Naive thymus-derived CD4-positive, alpha-beta T cell (primary cell): ENCODE measurements at regions not wholly inside any gene's neighbourhood (a gene's known extent, or its start where the extent isn't known, plus 50 kb on each side); places are given as distances from the start of the nearest gene placed in this dataset.

ENCODE experiments used
- ATAC-seq: fragments of 150-1000 bp; cut with Tn5 transposase; 2 replicates; pipeline ENCODE4 v1.10.0; 2021; ENCODE audit warnings: mild to moderate bottlenecking, moderate library complexity
- CTCF ChIA-PET: fragments of 350-600 bp; sonication (Branson Sonifier 250); formaldehyde crosslinking; loops from one replicate; lab custom pipeline; 2021; ENCODE audit warnings: antibody characterized with exemption; lab: Charles Lee
- POLR2A ChIA-PET: fragments of 350-600 bp; sonication (Branson Sonifier 250); formaldehyde crosslinking; loops from one replicate; lab custom pipeline; 2021; ENCODE audit warnings: antibody characterized with exemption, inconsistent platforms; lab: Charles Lee
- DNase-seq, 9 donors: peaks; one replicate each; pipeline versions ENCODE4 v3.0.0 to v3.0.0-alpha.2; 2020 to 2022; ENCODE audit warnings: mixed read lengths in 1 of 9
- H3K27ac ChIP-seq: one replicate; pipeline ENCODE4 v1.7.0; 2013; ENCODE audit warnings: mild to moderate bottlenecking, low read depth, low read length, moderate library complexity
- H3K27me3 ChIP-seq, 2 donors: one replicate each; pipeline ENCODE4 v1.7.0; 2013; ENCODE audit warnings: low read length in 2 of 2, mild to moderate bottlenecking in 2 of 2, moderate library complexity in 2 of 2; ENCODE audit not compliant: control insufficient read depth in 2 of 2, insufficient read depth in 2 of 2
- H3K36me3 ChIP-seq, 3 experiments: 1 replicate in 2 of 3; 2 replicates in 1 of 3; pipeline ENCODE4 v1.7.0; 2013; ENCODE audit warnings: low read length in 3 of 3, mild to moderate bottlenecking in 3 of 3, moderate library complexity in 1 of 3; ENCODE audit not compliant: insufficient read depth in 3 of 3, control insufficient read depth in 2 of 3
- H3K4me1 ChIP-seq, 2 donors: one replicate each; pipeline ENCODE4 v1.7.0; 2013; ENCODE audit warnings: low read length in 2 of 2, mild to moderate bottlenecking in 2 of 2, moderate library complexity in 1 of 2; ENCODE audit not compliant: control insufficient read depth in 2 of 2, insufficient read depth in 2 of 2
- H3K4me3 ChIP-seq: 2 replicates; pipeline ENCODE4 v1.7.0; 2013; ENCODE audit warnings: mild to moderate bottlenecking, low read length
- H3K9me3 ChIP-seq, 3 experiments: 1 replicate in 2 of 3; 2 replicates in 1 of 3; pipeline ENCODE4 v1.7.0; 2013; ENCODE audit warnings: low read length in 3 of 3; ENCODE audit not compliant: control insufficient read depth in 2 of 3
- H3K27ac Mint-ChIP-seq, 9 donors: one replicate each; pipeline ENCODE4 v1.8.0; 2020 to 2022; ENCODE audit warnings: mixed read lengths in 9 of 9, mild to moderate bottlenecking in 8 of 9, moderate library complexity in 5 of 9, inconsistent platforms in 2 of 9
- H3K27me3 Mint-ChIP-seq, 5 donors: one replicate each; pipeline ENCODE4 v1.8.0; 2021 to 2022; ENCODE audit warnings: mixed read lengths in 5 of 5, mild to moderate bottlenecking in 1 of 5
- H3K36me3 Mint-ChIP-seq, 5 donors: one replicate each; pipeline ENCODE4 v1.8.0; 2020 to 2022; ENCODE audit warnings: mixed read lengths in 5 of 5, mild to moderate bottlenecking in 3 of 5, inconsistent platforms in 1 of 5
- H3K4me1 Mint-ChIP-seq, 7 donors: one replicate each; pipeline ENCODE4 v1.8.0; 2020 to 2022; ENCODE audit warnings: mixed read lengths in 7 of 7, mild to moderate bottlenecking in 3 of 7, inconsistent platforms in 1 of 7
- H3K4me3 Mint-ChIP-seq, 10 donors: one replicate each; pipeline ENCODE4 v1.8.0; 2020 to 2022; ENCODE audit warnings: mild to moderate bottlenecking in 10 of 10, mixed read lengths in 10 of 10, moderate library complexity in 6 of 10, inconsistent platforms in 2 of 10
- H3K9me3 Mint-ChIP-seq, 11 donors: one replicate each; pipeline ENCODE4 v1.8.0; 2020 to 2022; ENCODE audit warnings: mixed read lengths in 11 of 11, mild to moderate bottlenecking in 4 of 11, inconsistent platforms in 1 of 11, moderate library complexity in 1 of 11
- intact Hi-C, 2 donors: fragments of 100-400 bp; cut with micrococcal nuclease; formaldehyde crosslinking; loops; one replicate each; pipeline ENCODE4 v1.15.1; 2023

GRCh38 chr4:81348086-81348777 lies 123.5 kb downstream of the RASGEF1B start:
- Histone ChIP-seq H3K27ac (no peak overlapping the region), H3K36me3 (no peaks in the 10 kb centered on the region), H3K27me3 (no peaks in the 10 kb centered on the region), H3K4me1 (no peaks in the 10 kb centered on the region), H3K4me3 (no peak overlapping the region), H3K9me3 (no peaks in the 10 kb centered on the region)
- ChIA-PET POLR2A (no interaction called here), CTCF (interaction anchor here (0.7 kb wide), 1 partner anchor 10 kb away, joined by 3 read pairs; no protein-coding TSS in a partner anchor)
- ATAC-seq (no peak), DNase-seq (no peak)
- H3K27me3 Mint-ChIP-seq: peaks cover 0 to 22% (median 16%) of the 10 kb centered on the region in 5 donors
- no peak overlapping the region for H3K27ac Mint-ChIP-seq
- intact Hi-C loops: no loop called here
- H3K4me1 Mint-ChIP-seq: peaks cover 0 to 2% (median 0%) of the 10 kb centered on the region in 7 donors
- peaks cover 0 to 2% (median 0%) of the 10 kb centered on the region in 11 donors for H3K9me3 Mint-ChIP-seq
- peaks cover 0 to 3% (median 0%) of the 10 kb centered on the region in 5 donors for H3K36me3 Mint-ChIP-seq
- H3K4me3 Mint-ChIP-seq: no peak overlapping the region

- intact Hi-C loops: no loop called here
- ATAC-seq (no peak), DNase-seq (no peak)
- no peaks in the 10 kb centered on the region for H3K4me1 ChIP-seq
- H3K9me3 Mint-ChIP-seq: peaks cover 0 to 7% (median 0%) of the 10 kb centered on the region in 11 donors
- ChIA-PET CTCF (interaction anchor here (0.6 kb wide), 1 partner anchor 9 kb away, joined by 3 read pairs; no protein-coding TSS in a partner anchor), POLR2A (no interaction called here)
- H3K36me3 Mint-ChIP-seq: peaks cover 0 to 3% (median 0%) of the 10 kb centered on the region in 5 donors
- H3K27ac ChIP-seq: no peak overlapping the region
- no peak overlapping the region for H3K4me3 Mint-ChIP-seq
- H3K27me3 Mint-ChIP-seq: peaks cover 0 to 25% (median 7%) of the 10 kb centered on the region in 5 donors
- H3K27ac Mint-ChIP-seq: no peak overlapping the region
- H3K36me3 ChIP-seq: no peaks in the 10 kb centered on the region
- H3K4me1 Mint-ChIP-seq: peaks cover 0 to 2% (median 0%) of the 10 kb centered on the region in 7 donors
- no peaks in the 10 kb centered on the region for H3K27me3 ChIP-seq
- no peaks in the 10 kb centered on the region for H3K9me3 ChIP-seq
- H3K4me3 ChIP-seq: no peak overlapping the region
Measured at GRCh38 chr4:81346719-81347118, 125.0 kb downstream of the RASGEF1B start.

GRCh38 chr4:81343536-81343935 lies 128.2 kb downstream of the RASGEF1B start:
- Mint-ChIP-seq H3K9me3 (peaks cover 0 to 12% (median 0%) of the 10 kb centered on the region in 11 donors), H3K27ac (no peak overlapping the region), H3K36me3 (peaks cover 0 to 3% (median 0%) of the 10 kb centered on the region in 5 donors), H3K4me1 (no peaks in the 10 kb centered on the region), H3K4me3 (no peak overlapping the region), H3K27me3 (peaks cover 0 to 28% (median 7%) of the 10 kb centered on the region in 5 donors)
- ATAC-seq (no peak), DNase-seq (no peak)
- H3K4me3 ChIP-seq: no peak overlapping the region
- intact Hi-C loops: no loop called here
- CTCF ChIA-PET: no interaction called here
- no peaks in the 10 kb centered on the region for H3K9me3 ChIP-seq
- H3K27ac ChIP-seq: no peak overlapping the region
- H3K27me3 ChIP-seq: no peaks in the 10 kb centered on the region
- H3K4me1 ChIP-seq: no peaks in the 10 kb centered on the region
- POLR2A ChIA-PET: no interaction called here
- H3K36me3 ChIP-seq: no peaks in the 10 kb centered on the region

GRCh38 chr4:81343046-81343445 lies 128.0 kb upstream of the PRKG2 start:
- CTCF ChIA-PET: no interaction called here
- no peak for ATAC-seq

GRCh38 chr4:81337211-81337610 lies 122.2 kb upstream of the PRKG2 start:
- POLR2A ChIA-PET: no interaction called here
- Mint-ChIP-seq H3K4me3 (no peak overlapping the region), H3K4me1 (no peaks in the 10 kb centered on the region)

More at GRCh38 chr4:81343046-81343445, 128.0 kb upstream of the PRKG2 start:
- no peak overlapping the region for H3K4me3 ChIP-seq
- H3K27me3 ChIP-seq: no peaks in the 10 kb centered on the region
- no peak for DNase-seq
- POLR2A ChIA-PET: no interaction called here
- Mint-ChIP-seq H3K9me3 (peaks cover 0 to 12% (median 0%) of the 10 kb centered on the region in 11 donors), H3K4me3 (no peak overlapping the region), H3K36me3 (peaks cover 0 to 3% (median 0%) of the 10 kb centered on the region in 5 donors), H3K4me1 (no peaks in the 10 kb centered on the region), H3K27ac (no peak overlapping the region), H3K27me3 (peaks cover 0 to 28% (median 7%) of the 10 kb centered on the region in 5 donors)
- H3K36me3 ChIP-seq: no peaks in the 10 kb centered on the region
- no peak overlapping the region for H3K27ac ChIP-seq
- H3K9me3 ChIP-seq: no peaks in the 10 kb centered on the region
- no peaks in the 10 kb centered on the region for H3K4me1 ChIP-seq
- intact Hi-C loops: no loop called here

GRCh38 chr4:81335122-81335912 lies 120.3 kb upstream of the PRKG2 start:
- no peak for ATAC-seq
- H3K4me3 Mint-ChIP-seq: no peak overlapping the region
- H3K27me3 Mint-ChIP-seq: peaks cover 0 to 4% (median 0%) of the 10 kb centered on the region in 5 donors
- intact Hi-C loops: no loop called here
- no peaks in the 10 kb centered on the region for H3K27me3 ChIP-seq
- no peaks in the 10 kb centered on the region for H3K9me3 ChIP-seq
- no peaks in the 10 kb centered on the region for H3K4me1 ChIP-seq
- H3K4me3 ChIP-seq: no peak overlapping the region
- POLR2A ChIA-PET: no interaction called here
- H3K27ac Mint-ChIP-seq: no peak overlapping the region
- DNase-seq: no peak
- no peaks in the 10 kb centered on the region for H3K4me1 Mint-ChIP-seq
- no peak overlapping the region for H3K27ac ChIP-seq
- no peaks in the 10 kb centered on the region for H3K36me3 Mint-ChIP-seq
- H3K9me3 Mint-ChIP-seq: peaks cover 0 to 6% (median 0%) of the 10 kb centered on the region in 11 donors
- CTCF ChIA-PET: interaction anchor here (1.4 kb wide), 1 partner anchor 17 kb away, joined by 3 read pairs; no protein-coding TSS in a partner anchor
- no peaks in the 10 kb centered on the region for H3K36me3 ChIP-seq

More at GRCh38 chr4:81337211-81337610, 122.2 kb upstream of the PRKG2 start:
- H3K4me1 ChIP-seq: no peaks in the 10 kb centered on the region
- H3K9me3 ChIP-seq: no peaks in the 10 kb centered on the region
- no peaks in the 10 kb centered on the region for H3K27me3 ChIP-seq
- H3K36me3 ChIP-seq: no peaks in the 10 kb centered on the region
- Mint-ChIP-seq H3K27me3 (peaks cover 0 to 7% (median 5%) of the 10 kb centered on the region in 5 donors), H3K27ac (no peak overlapping the region), H3K36me3 (no peaks in the 10 kb centered on the region), H3K9me3 (peaks cover 0 to 6% (median 0%) of the 10 kb centered on the region in 11 donors)
- no peak overlapping the region for H3K4me3 ChIP-seq
- DNase-seq (no peak), ATAC-seq (no peak)
- CTCF ChIA-PET: interaction anchor here (0.6 kb wide), 1 partner anchor 10 kb away, joined by 3 read pairs; no protein-coding TSS in a partner anchor
- intact Hi-C loops: no loop called here
- no peak overlapping the region for H3K27ac ChIP-seq
